NCI-H345 treated with DMSO at 0.1 percent for 48 hours (cell line): ENCODE measurements at regions not wholly inside any gene's neighbourhood (a gene's known extent, or its start where the extent isn't known, plus 50 kb on each side); places are given as distances from the start of the nearest gene placed in this dataset.

Source experiments
- DNase-seq: peaks from one replicate; lab custom pipeline; 2025; ENCODE audit not compliant: unreplicated experiment; lab: John Stamatoyannopoulos, UW

DNA sequence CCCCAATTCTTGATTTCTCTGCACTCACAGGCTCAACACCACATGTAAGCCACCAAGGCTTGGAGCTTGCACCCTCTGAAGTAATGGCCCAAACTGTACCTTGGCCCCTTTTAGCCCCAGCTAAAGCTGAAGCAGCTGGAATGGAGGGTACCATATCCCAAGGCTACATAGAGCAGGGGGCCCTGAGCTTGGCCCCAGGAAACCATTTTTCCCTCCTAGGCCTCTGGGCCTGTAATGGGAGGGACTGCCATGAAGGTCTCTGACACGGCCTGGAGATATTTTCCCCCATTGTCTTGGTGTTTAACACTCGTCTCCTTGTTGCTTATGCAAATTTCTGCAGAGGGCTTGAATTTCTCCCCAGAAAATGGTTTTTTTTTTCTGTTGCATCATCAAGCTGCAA lies 69.7 kb downstream of the SKA1 start:
- no peak for DNase-seq

GRCh38 chr18:50446629-50447028 lies 71.8 kb downstream of the SKA1 start:
- no peak for DNase-seq

- no peak for DNase-seq
Measured at GRCh38 chr18:50447102-50447741, 72.4 kb downstream of the SKA1 start.

GRCh38 chr18:50447952-50448351 lies 73.1 kb downstream of the SKA1 start:
- DNase-seq: no peak

DNA sequence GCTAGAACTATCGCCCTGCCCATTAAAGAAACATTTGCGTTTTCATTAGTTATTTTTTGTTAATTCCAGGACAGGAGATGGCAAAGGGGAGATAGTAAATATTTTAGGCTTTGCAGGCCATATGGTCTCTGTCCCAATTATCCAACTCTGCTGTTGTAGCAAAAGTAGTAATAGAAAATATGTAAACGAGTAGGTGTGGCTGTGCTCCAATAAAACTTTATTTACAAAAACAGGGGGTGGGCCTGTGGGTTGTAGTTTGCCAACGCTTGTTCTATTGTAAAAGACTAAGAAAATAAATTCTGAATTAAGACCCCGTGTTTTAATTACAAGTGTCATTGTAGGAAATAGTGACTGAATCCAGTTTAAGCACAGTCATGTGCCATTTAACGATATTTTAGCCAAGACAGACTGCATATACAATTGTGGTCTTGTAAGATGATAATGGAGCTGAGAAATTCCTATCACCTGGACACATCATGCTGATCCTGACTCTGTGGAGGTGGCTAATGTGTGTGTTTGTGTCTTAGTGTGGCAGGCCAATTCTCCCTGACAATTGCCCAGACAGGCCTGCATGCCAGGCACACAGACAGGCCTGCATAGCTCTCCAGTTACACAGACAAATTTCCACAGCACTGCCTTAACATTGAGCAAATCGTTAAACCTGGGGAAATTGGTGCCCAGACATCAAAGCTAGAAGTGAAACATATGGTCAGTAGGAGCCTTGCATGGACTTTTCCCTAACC lies 76.4 kb downstream of the SKA1 start:
- no peak for DNase-seq

GRCh38 chr18:50453014-50453680 lies 78.3 kb downstream of the SKA1 start:
- DNase-seq: no peak

- no peak for DNase-seq
Measured at GRCh38 chr18:50453732-50454131, 78.9 kb downstream of the SKA1 start.

- DNase-seq: no peak
Measured at GRCh38 chr18:50454387-50454988, 79.6 kb downstream of the SKA1 start.

DNA sequence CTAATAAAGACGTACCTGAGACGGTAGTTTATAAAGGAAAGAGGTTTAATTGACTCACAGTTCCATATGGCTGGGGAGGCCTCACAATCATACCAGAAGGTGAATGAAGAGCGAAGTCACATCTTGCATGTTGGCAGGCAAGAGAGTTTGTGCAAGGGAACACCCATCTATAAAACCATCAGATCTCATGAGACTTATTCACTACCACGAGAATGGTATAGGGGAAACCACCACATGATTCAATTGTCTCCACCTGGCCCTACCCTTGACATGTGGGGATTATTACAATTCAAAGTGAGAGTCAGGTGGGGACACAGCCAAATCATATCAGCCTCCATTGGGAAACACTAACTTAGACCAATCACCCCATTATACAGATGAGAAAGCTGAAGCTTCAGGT lies 81.4 kb downstream of the SKA1 start:
- DNase-seq: no peak

DNA sequence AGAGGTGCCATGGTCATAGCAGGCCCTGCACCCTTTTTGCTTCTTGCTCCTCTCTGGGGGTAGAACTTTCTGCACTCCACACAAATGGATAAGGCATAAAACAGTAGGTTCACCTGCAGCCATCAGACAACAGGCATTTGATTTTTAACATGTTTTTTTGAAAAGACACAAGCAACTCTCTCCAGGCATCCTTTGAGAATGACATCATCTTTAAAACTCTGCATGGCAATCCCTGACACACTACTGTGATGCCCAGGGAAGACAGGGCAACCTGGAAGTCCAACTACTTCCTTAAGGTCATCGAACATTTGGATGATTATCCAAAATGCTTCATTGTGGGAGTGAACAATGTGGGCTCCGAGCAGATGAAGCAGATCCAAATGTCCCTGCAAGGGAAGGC lies 82.8 kb downstream of the SKA1 start:
- DNase-seq: no peak

- DNase-seq: no peak
Measured at GRCh38 chr18:50458366-50458765, 83.5 kb downstream of the SKA1 start.

GRCh38 chr18:50458796-50459195 lies 84.0 kb downstream of the SKA1 start:
- no peak for DNase-seq

DNA sequence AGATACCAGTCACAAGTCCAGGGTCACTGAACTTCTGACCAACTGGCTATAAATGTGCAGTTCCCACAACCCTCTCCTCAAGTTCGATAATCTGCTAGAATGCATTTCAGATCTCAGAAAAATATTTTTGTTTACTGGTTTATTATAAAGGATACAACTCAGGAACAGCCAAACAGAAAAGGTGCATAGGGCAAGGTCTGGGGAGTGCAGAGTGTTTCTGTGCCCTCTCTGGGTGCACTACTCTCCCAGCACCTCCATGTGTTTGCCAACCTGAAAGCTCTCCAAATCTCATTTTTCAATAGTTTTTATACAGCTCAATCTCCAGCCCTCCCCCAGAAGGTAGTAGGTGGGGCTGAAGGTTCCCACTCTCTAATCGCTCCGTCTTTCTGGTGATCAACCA lies 85.2 kb downstream of the SKA1 start:
- no peak for DNase-seq

- DNase-seq: no peak
Measured at GRCh38 chr18:50460716-50461115, 85.9 kb downstream of the SKA1 start.

DNA sequence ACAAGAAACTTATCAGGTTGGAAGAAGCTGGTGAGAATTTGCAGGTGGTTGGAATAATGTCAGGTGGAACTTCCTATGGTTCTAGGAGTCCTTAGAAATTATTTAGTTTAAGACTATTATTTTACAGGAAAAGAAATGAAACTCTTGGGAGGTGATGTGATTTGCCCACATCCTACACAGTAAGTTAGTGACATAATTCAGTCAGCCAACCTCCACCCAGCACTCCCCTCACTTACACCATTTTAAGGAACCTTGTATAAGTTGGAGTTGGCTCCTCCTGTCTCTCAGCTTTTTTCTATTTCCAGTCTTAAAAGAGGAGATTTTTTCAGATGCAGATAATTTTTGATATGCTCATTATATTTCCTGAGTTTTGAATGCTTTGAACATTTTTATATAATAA lies 86.4 kb downstream of the SKA1 start:
- DNase-seq: no peak

GRCh38 chr18:50465211-50466153 lies 90.6 kb downstream of the SKA1 start:
- no peak for DNase-seq

- no peak for DNase-seq
Measured at GRCh38 chr18:50466634-50467033, 91.8 kb downstream of the SKA1 start.

DNA sequence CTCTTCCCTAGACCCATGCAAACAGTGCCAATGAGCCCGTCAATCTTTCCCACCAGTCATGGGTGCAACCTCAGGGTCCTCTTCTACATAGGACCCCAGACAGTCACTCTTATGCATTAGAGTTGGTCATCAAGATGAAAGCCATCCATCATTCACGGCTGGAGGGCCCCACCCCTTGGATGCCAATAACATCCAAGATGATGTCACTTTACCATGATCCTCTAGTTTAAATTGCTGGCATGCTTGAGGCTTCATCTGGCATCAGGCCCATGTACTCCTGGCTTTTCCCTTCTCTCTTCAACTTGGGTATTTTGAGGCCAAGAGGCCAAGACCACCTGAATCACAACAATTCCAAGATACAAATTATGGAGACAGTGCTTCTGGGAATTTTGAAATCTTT lies 91.1 kb upstream of the MAPK4 start:
- no peak for DNase-seq

DNA sequence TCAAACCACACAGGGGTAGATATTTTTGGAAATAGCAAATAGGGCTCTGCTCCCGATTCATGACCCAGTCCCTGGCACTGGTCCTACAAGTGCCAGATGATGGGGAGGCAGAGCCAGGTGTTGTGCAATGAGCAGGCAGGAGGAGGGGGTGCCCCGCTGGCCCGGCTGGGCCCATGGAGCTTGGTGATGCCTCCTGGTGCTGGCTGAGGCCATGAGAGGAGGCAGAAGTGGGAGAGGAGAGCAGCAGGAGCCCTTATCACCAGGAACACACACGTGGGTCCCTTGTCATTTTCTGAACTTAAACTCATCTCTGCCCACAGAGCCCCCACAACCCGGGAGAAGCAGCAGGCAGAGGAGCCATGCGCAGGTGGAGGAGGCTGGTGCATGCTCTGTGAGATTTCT lies 90.5 kb upstream of the MAPK4 start:
- no peak for DNase-seq

- DNase-seq: no peak
Measured at GRCh38 chr18:50472941-50473340, 86.9 kb upstream of the MAPK4 start.

- no peak for DNase-seq
Measured at GRCh38 chr18:50473881-50474280, 86.0 kb upstream of the MAPK4 start.
